Caco-2 (cell line): ENCODE measurements at regions not wholly inside any gene's neighbourhood (a gene's known extent, or its start where the extent isn't known, plus 50 kb on each side); places are given as distances from the start of the nearest gene placed in this dataset.

ENCODE experiments used
- BruUV-seq: library from RNA; stranded (reverse); fragments of 400-500 nt; replicated peaks from 2 replicates; lab custom pipeline; 2021; lab: Mats Ljungman, UMichigan
- CTCF ChIA-PET: fragments of 300-600 bp; sonication (Branson Sonifier 250); formaldehyde crosslinking; loops from one replicate; lab custom pipeline; 2022; ENCODE audit warnings: antibody characterized with exemption; lab: Charles Lee
- POLR2A ChIA-PET: fragments of 300-600 bp; sonication (Branson Sonifier 250); formaldehyde crosslinking; loops from one replicate; lab custom pipeline; 2022; ENCODE audit warnings: antibody characterized with exemption; lab: Charles Lee
- DNase-seq, 2 experiments: peaks; one replicate each; pipeline versions ENCODE4 v3.0.0 to v3.0.0-alpha.2; 2020 to 2022
- H3K27me3 ChIP-seq: replicated peaks from 2 replicates; pipeline ENCODE4 v1.6.0; 2011; ENCODE audit warnings: low read length; ENCODE audit not compliant: control insufficient read depth, insufficient read depth
- H3K36me3 ChIP-seq: 2 replicates; pipeline ENCODE4 v1.5.1; 2011; ENCODE audit warnings: low read length; ENCODE audit not compliant: control insufficient read depth, insufficient read depth
- H3K4me1 ChIP-seq: fragments of 250-450 bp; sonication (Bioruptor Pico); 2 replicates; pipeline ENCODE4 v1.5.1; 2020; ENCODE audit warnings: mild to moderate bottlenecking
- H3K4me3 ChIP-seq: 2 replicates; pipeline ENCODE4 v1.5.1; 2011; ENCODE audit warnings: low read depth, mild to moderate bottlenecking, control low read depth, low read length
- H3K9me3 ChIP-seq: fragments of 250-450 bp; sonication (Bioruptor Pico); 2 replicates; pipeline ENCODE4 v1.5.1; 2020; ENCODE audit warnings: mild to moderate bottlenecking, moderate library complexity
- H3K27ac Mint-ChIP-seq: one replicate; pipeline ENCODE4 v1.8.0; 2022; ENCODE audit warnings: mixed read lengths; ENCODE audit not compliant: unreplicated experiment
- H3K27me3 Mint-ChIP-seq: one replicate; pipeline ENCODE4 v1.8.0; 2022; ENCODE audit warnings: mixed read lengths; ENCODE audit not compliant: insufficient read depth, unreplicated experiment
- H3K36me3 Mint-ChIP-seq: one replicate; pipeline ENCODE4 v1.8.0; 2022; ENCODE audit warnings: mild to moderate bottlenecking, mixed read lengths; ENCODE audit not compliant: insufficient read depth, unreplicated experiment
- H3K4me1 Mint-ChIP-seq: one replicate; pipeline ENCODE4 v1.8.0; 2022; ENCODE audit warnings: low read depth, mixed read lengths; ENCODE audit not compliant: unreplicated experiment
- H3K4me3 Mint-ChIP-seq: one replicate; pipeline ENCODE4 v1.8.0; 2022; ENCODE audit warnings: mild to moderate bottlenecking, moderate library complexity, mixed read lengths; ENCODE audit not compliant: unreplicated experiment
- H3K9me3 Mint-ChIP-seq: one replicate; pipeline ENCODE4 v1.8.0; 2022; ENCODE audit warnings: mixed read lengths; ENCODE audit not compliant: unreplicated experiment
- intact Hi-C: fragments of 100-400 bp; cut with micrococcal nuclease; formaldehyde crosslinking; loops from one replicate; pipeline ENCODE4 v1.10.0; 2022; ENCODE audit not compliant: unreplicated experiment
- TF ChIP-seq, protein P1 (sequence below), 2 experiments: fragments of 200-600 bp in 1 of 2; IDR thresholded peaks; 1 replicate in 1 of 2; 2 replicates in 1 of 2; pipeline versions ENCODE4 v1.5.1 to v1.8.0; 2011 to 2022; ENCODE audit warnings: antibody characterized with exemption in 1 of 2, control low read depth in 1 of 2, inconsistent platforms in 1 of 2, low read depth in 1 of 2, low read length in 1 of 2, mild to moderate bottlenecking in 1 of 2, moderate library complexity in 1 of 2; ENCODE audit not compliant: insufficient read depth in 1 of 2, severe bottlenecking in 1 of 2, unreplicated experiment in 1 of 2

DNA sequence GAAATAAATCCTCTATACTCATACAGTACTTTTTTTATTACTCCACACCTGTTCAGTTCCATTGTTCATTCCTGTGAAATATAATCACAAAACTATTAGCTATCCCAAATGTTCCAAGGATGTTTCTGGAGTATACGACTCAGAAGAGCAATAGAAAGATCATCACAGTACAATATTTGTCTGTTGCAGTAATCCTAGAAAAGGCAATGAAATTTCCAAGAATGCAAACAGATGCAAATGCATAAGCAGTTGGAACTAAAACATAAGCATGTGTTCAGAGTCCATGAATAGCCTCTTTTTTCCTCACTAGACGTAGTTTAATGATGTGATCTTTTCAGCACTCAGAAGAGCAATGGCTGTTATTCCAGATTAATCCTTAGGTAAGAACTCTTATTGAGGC lies 55.2 kb downstream of the RTL3 start:
- intact Hi-C loops, result no loop called here
- TF ChIP-seq, protein P1, sequence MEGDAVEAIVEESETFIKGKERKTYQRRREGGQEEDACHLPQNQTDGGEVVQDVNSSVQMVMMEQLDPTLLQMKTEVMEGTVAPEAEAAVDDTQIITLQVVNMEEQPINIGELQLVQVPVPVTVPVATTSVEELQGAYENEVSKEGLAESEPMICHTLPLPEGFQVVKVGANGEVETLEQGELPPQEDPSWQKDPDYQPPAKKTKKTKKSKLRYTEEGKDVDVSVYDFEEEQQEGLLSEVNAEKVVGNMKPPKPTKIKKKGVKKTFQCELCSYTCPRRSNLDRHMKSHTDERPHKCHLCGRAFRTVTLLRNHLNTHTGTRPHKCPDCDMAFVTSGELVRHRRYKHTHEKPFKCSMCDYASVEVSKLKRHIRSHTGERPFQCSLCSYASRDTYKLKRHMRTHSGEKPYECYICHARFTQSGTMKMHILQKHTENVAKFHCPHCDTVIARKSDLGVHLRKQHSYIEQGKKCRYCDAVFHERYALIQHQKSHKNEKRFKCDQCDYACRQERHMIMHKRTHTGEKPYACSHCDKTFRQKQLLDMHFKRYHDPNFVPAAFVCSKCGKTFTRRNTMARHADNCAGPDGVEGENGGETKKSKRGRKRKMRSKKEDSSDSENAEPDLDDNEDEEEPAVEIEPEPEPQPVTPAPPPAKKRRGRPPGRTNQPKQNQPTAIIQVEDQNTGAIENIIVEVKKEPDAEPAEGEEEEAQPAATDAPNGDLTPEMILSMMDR (IDR thresholded peaks at IDR 0.05; ENCODE audit: insufficient read depth in 1 of 2, low read depth in 1 of 2, low read length in 1 of 2, severe bottlenecking in 1 of 2, unreplicated experiment in 1 of 2), result no peak
- Mint-ChIP-seq H3K4me1 (no peaks in the 10 kb centered on the region), H3K36me3 (no peaks in the 10 kb centered on the region), H3K9me3 (no peaks in the 10 kb centered on the region), H3K4me3 (no peak overlapping the region), H3K27ac (no peak overlapping the region), H3K27me3 (no peaks in the 10 kb centered on the region)
- no peaks in the 10 kb centered on the region for H3K9me3 ChIP-seq
- ChIA-PET POLR2A (no interaction called here), CTCF (no interaction called here)
- DNase-seq, result no peak
- no peaks in the 10 kb centered on the region for H3K36me3 ChIP-seq
- no peak overlapping the region for H3K4me3 ChIP-seq
- BruUV-seq, result no TSS peak
- no peaks in the 10 kb centered on the region for H3K4me1 ChIP-seq
- no peaks in the 10 kb centered on the region for H3K27me3 ChIP-seq

- no peaks in the 10 kb centered on the region for H3K36me3 ChIP-seq
- TF ChIP-seq, protein P1 (IDR thresholded peaks at IDR 0.05; ENCODE audit: insufficient read depth in 1 of 2, low read depth in 1 of 2, low read length in 1 of 2, severe bottlenecking in 1 of 2, unreplicated experiment in 1 of 2), result no peak
- ChIA-PET POLR2A (no interaction called here), CTCF (no interaction called here)
- no peaks in the 10 kb centered on the region for H3K4me1 ChIP-seq
- no peak for DNase-seq
- Mint-ChIP-seq H3K9me3 (no peaks in the 10 kb centered on the region), H3K4me1 (no peaks in the 10 kb centered on the region), H3K27ac (no peak overlapping the region), H3K4me3 (no peak overlapping the region), H3K36me3 (no peaks in the 10 kb centered on the region), H3K27me3 (no peaks in the 10 kb centered on the region)
- BruUV-seq, result no TSS peak
- no peaks in the 10 kb centered on the region for H3K9me3 ChIP-seq
- H3K4me3 ChIP-seq, result no peak overlapping the region
- no peaks in the 10 kb centered on the region for H3K27me3 ChIP-seq
- intact Hi-C loops, result no loop called here
Observed at GRCh38 chrX:78595901-78596502, 63.1 kb downstream of the RTL3 start.

DNA sequence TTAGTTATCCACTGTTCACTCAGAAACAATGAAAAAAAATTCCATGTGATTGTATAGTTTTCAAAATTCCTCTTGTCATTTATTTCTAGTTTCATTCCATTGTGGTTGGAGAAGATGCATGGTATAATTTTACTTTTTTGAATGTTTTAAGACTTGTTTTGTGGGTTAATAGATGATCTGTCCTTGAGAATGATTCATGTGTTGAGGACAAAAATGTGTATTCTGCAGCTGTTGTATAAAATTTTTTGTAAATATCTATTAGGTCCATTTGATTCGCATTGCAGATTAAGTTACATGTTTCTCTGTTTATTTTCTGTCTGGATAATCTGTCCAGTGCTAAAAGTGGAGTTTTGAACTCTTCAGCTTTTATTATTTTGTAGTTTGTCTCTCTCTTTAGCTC lies 65.4 kb downstream of the RTL3 start:
- Histone ChIP-seq H3K4me1 (no peaks in the 10 kb centered on the region), H3K27me3 (no peaks in the 10 kb centered on the region), H3K9me3 (no peaks in the 10 kb centered on the region), H3K36me3 (no peaks in the 10 kb centered on the region), H3K4me3 (no peak overlapping the region)
- Mint-ChIP-seq H3K4me3 (no peak overlapping the region), H3K36me3 (no peaks in the 10 kb centered on the region), H3K27me3 (no peaks in the 10 kb centered on the region), H3K9me3 (no peaks in the 10 kb centered on the region), H3K27ac (no peak overlapping the region), H3K4me1 (no peaks in the 10 kb centered on the region)
- no peak for DNase-seq
- CTCF ChIA-PET, result no interaction called here
- BruUV-seq, result no TSS peak
- TF ChIP-seq, protein P1 (IDR thresholded peaks at IDR 0.05; ENCODE audit: insufficient read depth in 1 of 2, low read depth in 1 of 2, low read length in 1 of 2, severe bottlenecking in 1 of 2, unreplicated experiment in 1 of 2), result no peak
- intact Hi-C loops, result no loop called here
- POLR2A ChIA-PET, result no interaction called here
